ENCODE measurements at regions not wholly inside any gene's neighbourhood (a gene's known extent, or its start where the extent isn't known, plus 50 kb on each side); places are given as distances from the start of the nearest gene placed in this dataset.

DNA sequence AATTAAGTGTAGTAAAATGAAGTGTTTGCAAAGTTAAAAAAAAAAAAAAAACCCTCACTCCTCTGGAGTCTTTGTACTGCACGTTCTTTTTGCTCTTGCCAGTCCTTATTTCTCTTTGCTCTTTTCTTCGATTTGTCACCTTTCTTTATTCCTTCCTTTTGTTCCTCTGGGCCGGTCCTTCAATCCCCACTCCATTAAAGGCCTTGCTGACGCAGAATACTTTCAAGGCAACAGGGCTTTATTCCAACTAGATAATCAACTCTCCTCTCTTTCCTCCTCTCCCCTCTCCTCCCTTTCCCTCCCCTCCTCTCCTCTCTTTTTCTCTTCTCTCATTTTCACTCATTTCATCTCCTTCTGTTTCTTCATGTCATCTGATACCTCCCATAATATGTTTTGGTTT, 138.2 kb upstream of the NTM start:
- H3K27ac ChIP-seq = no peak overlapping the region

DNA sequence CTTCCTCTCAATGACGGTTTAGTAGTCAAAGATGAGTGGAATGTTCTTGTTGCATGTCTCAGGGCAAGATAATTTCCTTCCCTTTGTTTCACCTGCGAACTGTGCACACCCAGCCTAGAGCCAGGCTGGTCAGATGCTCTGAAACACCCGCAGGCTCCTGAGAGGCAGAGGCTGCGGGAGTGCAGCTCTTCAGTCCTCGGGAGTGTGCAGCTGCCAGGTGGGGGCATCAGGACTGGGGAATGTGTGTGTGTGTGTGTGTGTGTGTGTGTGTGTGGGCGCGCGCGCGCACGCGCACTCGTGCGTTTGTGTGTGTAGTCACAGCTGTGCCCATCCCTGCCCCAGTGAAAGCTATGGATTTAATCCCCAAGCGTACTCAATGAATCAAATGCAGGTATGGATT, 136.2 kb upstream of the NTM start:
- H3K27ac ChIP-seq = no peak overlapping the region
- H3K4me1 ChIP-seq (ENCODE audit: low read depth, poor library complexity, severe bottlenecking) = no peaks in the 10 kb centered on the region
- H3K4me2 ChIP-seq = no peak overlapping the region
- TF ChIP-seq, protein P1, sequence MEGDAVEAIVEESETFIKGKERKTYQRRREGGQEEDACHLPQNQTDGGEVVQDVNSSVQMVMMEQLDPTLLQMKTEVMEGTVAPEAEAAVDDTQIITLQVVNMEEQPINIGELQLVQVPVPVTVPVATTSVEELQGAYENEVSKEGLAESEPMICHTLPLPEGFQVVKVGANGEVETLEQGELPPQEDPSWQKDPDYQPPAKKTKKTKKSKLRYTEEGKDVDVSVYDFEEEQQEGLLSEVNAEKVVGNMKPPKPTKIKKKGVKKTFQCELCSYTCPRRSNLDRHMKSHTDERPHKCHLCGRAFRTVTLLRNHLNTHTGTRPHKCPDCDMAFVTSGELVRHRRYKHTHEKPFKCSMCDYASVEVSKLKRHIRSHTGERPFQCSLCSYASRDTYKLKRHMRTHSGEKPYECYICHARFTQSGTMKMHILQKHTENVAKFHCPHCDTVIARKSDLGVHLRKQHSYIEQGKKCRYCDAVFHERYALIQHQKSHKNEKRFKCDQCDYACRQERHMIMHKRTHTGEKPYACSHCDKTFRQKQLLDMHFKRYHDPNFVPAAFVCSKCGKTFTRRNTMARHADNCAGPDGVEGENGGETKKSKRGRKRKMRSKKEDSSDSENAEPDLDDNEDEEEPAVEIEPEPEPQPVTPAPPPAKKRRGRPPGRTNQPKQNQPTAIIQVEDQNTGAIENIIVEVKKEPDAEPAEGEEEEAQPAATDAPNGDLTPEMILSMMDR (conservative IDR thresholded peaks at IDR 0.05; ENCODE audit: low read depth, low read length) = no peak
- no peak overlapping the region for H3K4me3 ChIP-seq (IDR thresholded peaks at IDR 0.05; ENCODE audit: insufficient read depth, low read depth, low read length)
- no peak overlapping the region for H3K9ac ChIP-seq
- no peak overlapping the region for H2AFZ ChIP-seq (ENCODE audit: low read depth)
- H4K20me1 ChIP-seq (ENCODE audit: insufficient read depth) = no peaks in the 10 kb centered on the region
- H3K27me3 ChIP-seq (ENCODE audit: insufficient read depth, low read depth) = no peaks in the 10 kb centered on the region
- no peaks in the 10 kb centered on the region for H3K36me3 ChIP-seq (ENCODE audit: insufficient read depth)
- H3K79me2 ChIP-seq (ENCODE audit: insufficient read depth, low read depth) = no peaks in the 10 kb centered on the region

More for the DNA sequence above, 138.2 kb upstream of the NTM start:
- TF ChIP-seq, protein P1 (conservative IDR thresholded peaks at IDR 0.05; ENCODE audit: low read depth, low read length) = no peak
- Histone ChIP-seq H3K27me3 (ENCODE audit: insufficient read depth, low read depth) (no peaks in the 10 kb centered on the region), H4K20me1 (ENCODE audit: insufficient read depth) (no peaks in the 10 kb centered on the region), H3K4me3 (IDR thresholded peaks at IDR 0.05; ENCODE audit: insufficient read depth, low read depth, low read length) (no peak overlapping the region), H2AFZ (ENCODE audit: low read depth) (no peak overlapping the region), H3K9ac (no peak overlapping the region), H3K79me2 (ENCODE audit: insufficient read depth, low read depth) (no peaks in the 10 kb centered on the region), H3K4me2 (no peak overlapping the region), H3K4me1 (ENCODE audit: low read depth, poor library complexity, severe bottlenecking) (no peaks in the 10 kb centered on the region), H3K36me3 (ENCODE audit: insufficient read depth) (no peaks in the 10 kb centered on the region)

DNA sequence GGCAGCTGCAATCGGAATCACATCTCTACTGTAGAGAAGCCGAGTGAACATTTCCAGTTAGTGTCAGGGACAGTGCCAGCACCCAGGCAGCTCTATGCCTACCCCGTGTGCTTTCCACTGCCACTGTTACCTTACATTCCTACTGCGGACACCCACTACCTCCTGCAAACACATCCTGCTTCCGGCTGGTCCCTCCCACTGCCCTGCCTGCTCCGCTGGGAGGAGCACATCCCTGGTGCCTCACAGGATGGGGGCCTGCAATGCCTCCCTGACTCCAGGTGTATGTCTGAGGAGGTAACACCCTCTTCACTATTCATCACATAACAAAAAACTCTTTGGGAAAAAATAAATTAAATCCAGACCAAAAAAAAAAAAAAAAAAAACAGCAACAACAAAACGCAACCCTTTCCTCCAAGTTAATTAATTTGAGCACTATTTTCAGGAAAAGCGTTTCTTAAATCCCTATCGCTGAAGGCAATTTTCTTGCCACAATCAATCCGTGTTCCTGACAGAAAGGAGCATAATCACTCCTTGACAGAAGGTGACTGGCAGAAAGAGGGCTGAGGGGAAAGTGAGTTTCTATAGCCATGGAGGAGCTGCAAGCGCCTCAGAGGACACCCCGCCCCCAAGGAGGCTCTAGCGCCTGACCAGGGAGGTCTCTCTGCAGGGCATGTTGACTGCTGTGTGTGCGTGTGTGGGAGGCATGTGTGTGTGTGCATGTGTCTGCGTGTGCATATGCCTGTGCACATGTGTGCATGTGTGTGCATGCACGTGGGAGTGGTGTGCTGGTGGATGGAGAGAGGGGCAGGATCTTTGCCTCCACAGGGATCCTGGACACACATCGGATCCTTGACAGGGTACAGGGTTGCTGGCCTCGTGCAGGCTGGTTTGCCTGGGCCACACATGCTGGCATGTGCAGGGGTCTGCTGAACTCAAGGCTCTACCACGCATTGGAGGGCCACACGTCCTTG, 134.8 kb upstream of the NTM start:
- Histone ChIP-seq H3K9ac (no peak overlapping the region), H3K79me2 (ENCODE audit: insufficient read depth, low read depth) (no peaks in the 10 kb centered on the region), H3K27me3 (ENCODE audit: insufficient read depth, low read depth) (no peaks in the 10 kb centered on the region), H3K4me2 (no peak overlapping the region), H2AFZ (ENCODE audit: low read depth) (no peak overlapping the region), H3K4me3 (IDR thresholded peaks at IDR 0.05; ENCODE audit: insufficient read depth, low read depth, low read length) (no peak overlapping the region), H3K27ac (no peak overlapping the region), H3K4me1 (ENCODE audit: low read depth, poor library complexity, severe bottlenecking) (no peaks in the 10 kb centered on the region), H4K20me1 (ENCODE audit: insufficient read depth) (no peaks in the 10 kb centered on the region), H3K36me3 (ENCODE audit: insufficient read depth) (no peaks in the 10 kb centered on the region)
- TF ChIP-seq, protein P1 (conservative IDR thresholded peaks at IDR 0.05; ENCODE audit: low read depth, low read length) = no peak

DNA sequence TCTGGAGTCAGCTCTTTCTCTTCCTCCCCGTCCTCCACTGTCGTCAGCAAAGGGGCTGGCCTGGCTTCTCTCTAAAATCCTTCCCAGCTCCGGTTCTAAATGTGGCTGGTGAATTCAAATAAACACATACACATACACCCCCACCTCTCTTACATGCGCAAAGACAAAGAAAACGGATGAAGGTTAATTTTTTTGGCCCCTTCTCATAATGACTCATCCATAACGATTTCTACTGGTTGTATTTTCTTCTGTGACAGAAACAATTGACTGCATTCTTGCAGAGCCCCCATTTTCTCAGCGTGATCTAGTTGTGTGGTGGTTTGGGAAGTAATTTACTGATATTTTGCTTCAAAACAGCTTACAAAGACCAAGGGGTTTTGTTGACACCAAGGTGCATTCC, 130.0 kb upstream of the NTM start:
- H3K27me3 ChIP-seq (ENCODE audit: insufficient read depth, low read depth) = no peaks in the 10 kb centered on the region
- H3K9ac ChIP-seq = no peak overlapping the region
- no peak overlapping the region for H2AFZ ChIP-seq (ENCODE audit: low read depth)
- TF ChIP-seq, protein P1 (conservative IDR thresholded peaks at IDR 0.05; ENCODE audit: low read depth, low read length) = no peak
- no peak overlapping the region for H3K27ac ChIP-seq
- H3K4me2 ChIP-seq = no peak overlapping the region
- no peaks in the 10 kb centered on the region for H4K20me1 ChIP-seq (ENCODE audit: insufficient read depth)
- no peaks in the 10 kb centered on the region for H3K79me2 ChIP-seq (ENCODE audit: insufficient read depth, low read depth)
- no peaks in the 10 kb centered on the region for H3K36me3 ChIP-seq (ENCODE audit: insufficient read depth)
- H3K4me3 ChIP-seq (IDR thresholded peaks at IDR 0.05; ENCODE audit: insufficient read depth, low read depth, low read length) = no peak overlapping the region
- H3K4me1 ChIP-seq (ENCODE audit: low read depth, poor library complexity, severe bottlenecking) = no peaks in the 10 kb centered on the region
